HEK293T (cell line): ENCODE measurements at regions not wholly inside any gene's neighbourhood (a gene's known extent, or its start where the extent isn't known, plus 50 kb on each side); places are given as distances from the start of the nearest gene placed in this dataset.

Source experiments
- CTCF ChIA-PET: fragments of 350-600 bp; formaldehyde crosslinking; extraction: SDS; loops from one replicate; lab custom pipeline; 2021; ENCODE audit warnings: antibody characterized with exemption, inconsistent platforms; lab: Yijun Ruan, JAX
- POLR2A ChIA-PET: fragments of 350-600 bp; formaldehyde crosslinking; extraction: SDS; loops from one replicate; lab custom pipeline; 2020; ENCODE audit warnings: antibody characterized with exemption, inconsistent platforms; lab: Yijun Ruan, JAX
- DNase-seq: peaks from one replicate; pipeline ENCODE4 v3.0.0; 2012; ENCODE audit warnings: mixed read lengths; ENCODE audit errors: extremely low spot score
- ARNT ChIP-seq: fragments of 450-650 bp; IDR thresholded peaks from 2 replicates; pipeline ENCODE4 v1.6.1; 2017; ENCODE audit warnings: mild to moderate bottlenecking
- BHLHE40 ChIP-seq: fragments of 450-650 bp; IDR thresholded peaks from 2 replicates; pipeline ENCODE4 v1.6.1; 2016; ENCODE audit warnings: mild to moderate bottlenecking, moderate library complexity, borderline replicate concordance
- CTBP1 ChIP-seq: fragments of 450-650 bp; IDR thresholded peaks from 2 replicates; pipeline ENCODE4 v1.6.1; 2016; ENCODE audit warnings: borderline replicate concordance
- ELF4 ChIP-seq: fragments of 450-650 bp; IDR thresholded peaks from 2 replicates; pipeline ENCODE4 v1.6.1; 2017; ENCODE audit warnings: antibody characterized with exemption
- FOXA1 ChIP-seq: fragments of 450-650 bp; IDR thresholded peaks from 2 replicates; pipeline ENCODE4 v1.6.1; 2016; ENCODE audit warnings: mild to moderate bottlenecking
- FOXK2 ChIP-seq: fragments of 450-650 bp; IDR thresholded peaks from 2 replicates; pipeline ENCODE4 v1.6.1; 2016; ENCODE audit warnings: mild to moderate bottlenecking
- FOXM1 ChIP-seq: fragments of 450-650 bp; IDR thresholded peaks from 2 replicates; pipeline ENCODE4 v1.6.1; 2017; ENCODE audit warnings: mild to moderate bottlenecking, borderline replicate concordance
- HDGF ChIP-seq: fragments of 450-650 bp; IDR thresholded peaks from 2 replicates; pipeline ENCODE4 v1.6.1; 2017; ENCODE audit warnings: antibody characterized with exemption, borderline replicate concordance
- L3MBTL2 ChIP-seq: fragments of 450-650 bp; conservative IDR thresholded peaks from 2 replicates; pipeline ENCODE4 v1.6.1; 2016; ENCODE audit warnings: mild to moderate bottlenecking
- LEF1 ChIP-seq: fragments of 450-650 bp; IDR thresholded peaks from 2 replicates; pipeline ENCODE4 v1.6.1; 2017; ENCODE audit warnings: mild to moderate bottlenecking, borderline replicate concordance
- NFRKB ChIP-seq: fragments of 450-650 bp; IDR thresholded peaks from 2 replicates; pipeline ENCODE4 v1.6.1; 2016; ENCODE audit warnings: mild to moderate bottlenecking, moderate library complexity
- SP1 ChIP-seq: fragments of 450-650 bp; IDR thresholded peaks from 2 replicates; pipeline ENCODE4 v1.6.1; 2017
- SUZ12 ChIP-seq: fragments of 450-650 bp; IDR thresholded peaks from 2 replicates; pipeline ENCODE4 v1.6.1; 2016; ENCODE audit warnings: mild to moderate bottlenecking
- TARDBP ChIP-seq: fragments of 450-650 bp; IDR thresholded peaks from 2 replicates; pipeline ENCODE4 v1.6.1; 2016
- ZNF384 ChIP-seq: fragments of 450-650 bp; IDR thresholded peaks from 2 replicates; pipeline ENCODE4 v1.6.1; 2016
- TF ChIP-seq, protein P1 (sequence below): fragments of 450-650 bp; IDR thresholded peaks from 2 replicates; pipeline ENCODE4 v1.6.1; 2016

DNA sequence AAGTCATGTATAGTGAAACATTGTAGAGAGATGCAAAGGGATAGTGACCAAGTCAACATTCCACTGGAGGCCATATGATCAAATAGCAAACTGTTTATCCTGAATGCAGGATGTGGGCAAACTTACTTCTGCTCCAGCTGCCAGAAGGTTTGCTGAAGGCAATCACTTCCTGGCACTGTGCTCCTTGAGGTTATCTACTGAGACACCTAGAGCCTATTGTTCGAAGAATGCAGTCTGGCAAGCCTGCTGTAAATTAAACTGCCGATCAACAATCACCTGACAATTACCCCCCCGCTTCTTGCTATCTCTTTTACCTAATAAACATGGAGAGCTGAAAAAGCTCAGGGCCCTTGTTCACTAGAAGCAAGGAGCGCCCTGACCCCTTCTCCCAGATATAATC is 139.4 kb upstream of the B3GALT2 start:
- no peak for TF ChIP-seq FOXK2
- no peak for TF ChIP-seq TARDBP
- no peak for TF ChIP-seq SP1
- no peak for TF ChIP-seq SUZ12
- TF ChIP-seq, protein P1, sequence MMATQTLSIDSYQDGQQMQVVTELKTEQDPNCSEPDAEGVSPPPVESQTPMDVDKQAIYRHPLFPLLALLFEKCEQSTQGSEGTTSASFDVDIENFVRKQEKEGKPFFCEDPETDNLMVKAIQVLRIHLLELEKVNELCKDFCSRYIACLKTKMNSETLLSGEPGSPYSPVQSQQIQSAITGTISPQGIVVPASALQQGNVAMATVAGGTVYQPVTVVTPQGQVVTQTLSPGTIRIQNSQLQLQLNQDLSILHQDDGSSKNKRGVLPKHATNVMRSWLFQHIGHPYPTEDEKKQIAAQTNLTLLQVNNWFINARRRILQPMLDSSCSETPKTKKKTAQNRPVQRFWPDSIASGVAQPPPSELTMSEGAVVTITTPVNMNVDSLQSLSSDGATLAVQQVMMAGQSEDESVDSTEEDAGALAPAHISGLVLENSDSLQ: no peak
- CTCF ChIA-PET: no interaction called here
- POLR2A ChIA-PET: no interaction called here
- no peak for DNase-seq

DNA sequence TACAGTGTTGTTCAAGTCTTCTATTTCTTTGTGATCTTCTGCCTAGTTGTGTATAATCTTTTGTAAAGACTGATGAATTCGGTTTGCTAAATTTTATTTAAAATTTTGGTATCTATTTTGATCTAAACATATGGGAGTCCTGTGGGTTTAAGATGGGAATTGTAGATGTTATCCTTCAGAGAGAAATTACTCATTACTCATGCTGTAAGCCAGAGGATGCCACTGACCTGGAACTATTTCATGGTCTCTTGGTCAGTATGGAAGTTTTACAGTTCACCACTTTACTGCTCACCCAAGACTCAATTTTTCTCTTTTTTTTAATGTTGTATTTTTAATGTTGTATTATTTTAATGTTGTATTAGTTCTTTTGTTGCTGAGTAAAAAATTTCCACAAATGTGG is 138.6 kb upstream of the B3GALT2 start:
- ChIA-PET CTCF (no interaction called here), POLR2A (no interaction called here)
- TF ChIP-seq LEF1 (no peak), ARNT (no peak), FOXA1 (no peak), FOXK2 (no peak), NFRKB (no peak), CTBP1 (no peak), TARDBP (no peak), HDGF (no peak), SUZ12 (no peak), FOXM1 (no peak)
- TF ChIP-seq, protein P1: no peak
- DNase-seq: no peak

DNA sequence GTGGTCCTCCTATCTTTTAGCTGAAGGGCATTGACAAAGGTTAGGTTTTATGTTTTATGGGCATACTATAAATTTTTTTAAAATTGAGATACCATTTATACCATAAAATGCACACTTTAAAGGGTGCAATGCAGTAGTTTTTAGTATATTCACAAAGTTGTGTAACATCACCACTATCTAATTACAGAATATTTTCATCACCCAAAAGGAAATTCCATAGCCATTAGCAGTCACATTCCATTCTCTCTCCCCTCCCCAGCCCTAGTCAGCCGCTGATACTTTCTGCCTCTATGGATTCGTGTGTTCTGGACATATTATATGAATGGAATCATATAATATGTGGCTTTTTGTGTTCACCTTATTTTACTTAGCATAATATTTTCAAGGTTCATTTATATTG is 135.8 kb upstream of the B3GALT2 start:
- ChIA-PET CTCF (no interaction called here), POLR2A (no interaction called here)
- DNase-seq: no peak
- TF ChIP-seq ZNF384 (no peak), TARDBP (no peak), FOXM1 (no peak), CTBP1 (no peak), SP1 (no peak), L3MBTL2 (no peak), LEF1 (no peak), FOXA1 (no peak), ARNT (no peak), SUZ12 (no peak), HDGF (no peak), BHLHE40 (no peak)
- TF ChIP-seq, protein P1: no peak

DNA sequence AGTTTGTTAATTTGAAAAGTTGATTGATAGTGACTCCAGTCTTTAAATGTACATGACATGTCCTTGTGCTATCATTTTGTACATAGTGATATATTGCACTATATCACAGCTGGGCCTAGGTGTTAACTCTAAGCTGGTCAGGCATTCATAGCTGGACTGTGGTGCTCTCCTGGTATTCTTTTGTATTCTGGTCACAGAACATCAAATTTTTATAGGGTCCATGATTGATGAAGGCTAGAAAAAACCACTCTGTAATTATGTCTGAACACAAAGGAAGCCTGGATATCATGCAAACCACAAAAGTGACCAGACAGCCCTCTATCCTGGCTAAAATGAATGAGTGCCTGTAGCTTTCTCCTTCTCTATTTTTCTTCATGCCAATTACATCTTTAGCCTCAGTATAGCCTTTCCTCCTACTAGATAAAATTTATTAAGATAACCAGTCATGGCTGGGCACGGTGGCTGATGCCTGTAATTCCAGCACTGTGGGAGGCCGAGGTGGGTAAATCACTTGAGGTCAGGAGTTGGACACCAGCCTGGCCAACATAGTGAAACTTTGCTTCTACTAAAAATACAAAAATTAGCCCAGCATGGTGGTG is 134.9 kb upstream of the B3GALT2 start:
- no peak for TF ChIP-seq TARDBP
- TF ChIP-seq, protein P1: no peak
- no peak for TF ChIP-seq SP1
- no peak for TF ChIP-seq HDGF
- no peak for TF ChIP-seq ARNT
- TF ChIP-seq FOXK2: no peak
- TF ChIP-seq ZNF384: no peak
- TF ChIP-seq FOXM1: no peak
- no peak for TF ChIP-seq FOXA1
- no peak for TF ChIP-seq SUZ12
- TF ChIP-seq ELF4: no peak
- TF ChIP-seq NFRKB: no peak
- TF ChIP-seq CTBP1: no peak
- DNase-seq: no peak
- ChIA-PET POLR2A (no interaction called here), CTCF (no interaction called here)

DNA sequence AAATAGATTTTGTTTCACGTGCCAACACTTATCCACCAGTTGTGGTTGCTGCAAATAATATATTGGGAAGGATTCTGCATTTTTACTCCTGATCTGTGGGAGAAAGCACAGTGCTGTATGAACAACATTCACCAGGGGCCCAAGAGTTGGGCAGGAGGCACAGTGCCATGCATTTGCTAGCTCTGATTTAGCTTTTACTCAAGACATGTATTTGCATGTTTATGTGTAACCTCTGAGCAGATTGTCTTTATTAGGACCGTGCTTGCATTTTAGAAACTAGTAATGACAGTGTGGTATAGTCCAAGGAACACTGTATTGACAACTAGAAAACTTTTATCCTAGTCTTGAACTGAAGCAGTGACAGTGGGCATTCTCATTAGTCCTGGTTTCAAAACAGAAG is 133.9 kb upstream of the B3GALT2 start:
- POLR2A ChIA-PET: no interaction called here
- CTCF ChIA-PET: no interaction called here
- no peak for TF ChIP-seq SP1
- no peak for TF ChIP-seq BHLHE40
- TF ChIP-seq ELF4: no peak
- no peak for TF ChIP-seq FOXM1
- TF ChIP-seq FOXA1: no peak
- no peak for TF ChIP-seq NFRKB
- no peak for TF ChIP-seq TARDBP
- TF ChIP-seq, protein P1: no peak
- TF ChIP-seq SUZ12: no peak
- no peak for TF ChIP-seq ARNT
- no peak for TF ChIP-seq ZNF384
- TF ChIP-seq HDGF: no peak
- no peak for TF ChIP-seq FOXK2
- no peak for DNase-seq

DNA sequence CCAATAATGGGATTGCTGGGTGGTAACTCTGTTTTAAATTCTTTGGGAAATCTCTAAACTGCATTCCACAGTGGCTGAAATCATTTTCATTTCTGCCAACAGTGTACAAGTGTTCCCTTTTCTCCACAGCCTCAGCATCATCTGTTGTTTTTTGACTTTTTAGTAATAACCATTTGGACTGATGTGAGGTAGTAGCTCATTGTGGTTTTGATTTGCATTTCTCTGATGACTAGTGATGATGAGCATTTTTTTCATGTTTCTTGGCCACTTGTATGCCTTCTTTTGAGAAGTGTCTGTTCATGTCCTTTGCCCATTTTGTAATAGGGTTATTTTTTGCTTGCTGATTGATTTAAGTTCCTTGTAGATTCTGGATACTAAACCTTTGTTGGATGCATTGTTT is 131.9 kb upstream of the B3GALT2 start:
- DNase-seq: no peak
- no peak for TF ChIP-seq L3MBTL2
- TF ChIP-seq, protein P1: no peak
- no peak for TF ChIP-seq FOXA1
- TF ChIP-seq FOXK2: no peak
- TF ChIP-seq BHLHE40: no peak
- TF ChIP-seq ELF4: no peak
- no peak for TF ChIP-seq ARNT
- TF ChIP-seq SP1: no peak
- no peak for TF ChIP-seq NFRKB
- TF ChIP-seq FOXM1: no peak
- no peak for TF ChIP-seq HDGF
- no peak for TF ChIP-seq LEF1
- no peak for TF ChIP-seq CTBP1
- TF ChIP-seq SUZ12: no peak
- no peak for TF ChIP-seq ZNF384
- no peak for TF ChIP-seq TARDBP
- POLR2A ChIA-PET: no interaction called here
- CTCF ChIA-PET: no interaction called here
